OCI-LY1 (cell line): ENCODE measurements at regions not wholly inside any gene's neighbourhood (a gene's known extent, or its start where the extent isn't known, plus 50 kb on each side); places are given as distances from the start of the nearest gene placed in this dataset.

Experiments used
- EZH2 ChIP-seq: fragments of 200-600 bp; sonication (generic), shearing (Covaris generic); IDR thresholded peaks from 2 replicates; pipeline ENCODE4 v1.8.0; 2017; ENCODE audit warnings: borderline replicate concordance, mixed run types, mild to moderate bottlenecking, antibody characterized with exemption, low read length, moderate library complexity, mixed read lengths
- TF ChIP-seq, protein P1 (sequence below): fragments of 200-600 bp; sonication (generic), shearing (Covaris generic); IDR thresholded peaks from 2 replicates; pipeline ENCODE4 v1.5.1; 2017; ENCODE audit warnings: mild to moderate bottlenecking, antibody characterized with exemption, low read length, moderate library complexity, mixed read lengths

DNA sequence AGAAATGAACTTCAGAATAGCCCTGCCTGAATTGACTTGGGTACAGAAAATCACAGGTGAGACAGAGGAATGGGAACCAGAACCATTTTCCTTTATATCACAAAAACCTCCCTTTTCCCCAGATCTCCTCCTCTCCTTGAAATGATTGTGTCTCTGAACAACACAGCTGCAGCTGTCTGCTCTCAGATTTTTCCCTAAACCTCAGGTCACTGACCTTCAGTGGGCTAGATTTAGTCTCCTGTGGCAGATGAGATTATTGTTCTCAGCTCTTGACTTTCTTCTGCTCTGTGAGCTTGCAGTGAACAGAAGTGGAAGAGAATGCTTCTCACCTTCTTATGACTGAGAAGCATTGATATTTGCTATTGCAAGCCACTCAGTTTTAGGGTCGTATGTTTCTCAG lies 92.3 kb upstream of the FAM20A start:
- TF ChIP-seq, protein P1, sequence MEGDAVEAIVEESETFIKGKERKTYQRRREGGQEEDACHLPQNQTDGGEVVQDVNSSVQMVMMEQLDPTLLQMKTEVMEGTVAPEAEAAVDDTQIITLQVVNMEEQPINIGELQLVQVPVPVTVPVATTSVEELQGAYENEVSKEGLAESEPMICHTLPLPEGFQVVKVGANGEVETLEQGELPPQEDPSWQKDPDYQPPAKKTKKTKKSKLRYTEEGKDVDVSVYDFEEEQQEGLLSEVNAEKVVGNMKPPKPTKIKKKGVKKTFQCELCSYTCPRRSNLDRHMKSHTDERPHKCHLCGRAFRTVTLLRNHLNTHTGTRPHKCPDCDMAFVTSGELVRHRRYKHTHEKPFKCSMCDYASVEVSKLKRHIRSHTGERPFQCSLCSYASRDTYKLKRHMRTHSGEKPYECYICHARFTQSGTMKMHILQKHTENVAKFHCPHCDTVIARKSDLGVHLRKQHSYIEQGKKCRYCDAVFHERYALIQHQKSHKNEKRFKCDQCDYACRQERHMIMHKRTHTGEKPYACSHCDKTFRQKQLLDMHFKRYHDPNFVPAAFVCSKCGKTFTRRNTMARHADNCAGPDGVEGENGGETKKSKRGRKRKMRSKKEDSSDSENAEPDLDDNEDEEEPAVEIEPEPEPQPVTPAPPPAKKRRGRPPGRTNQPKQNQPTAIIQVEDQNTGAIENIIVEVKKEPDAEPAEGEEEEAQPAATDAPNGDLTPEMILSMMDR: no peak
- TF ChIP-seq EZH2: no peak
